SKM-1 (cell line): ENCODE measurements at regions not wholly inside any gene's neighbourhood (a gene's known extent, or its start where the extent isn't known, plus 50 kb on each side); places are given as distances from the start of the nearest gene placed in this dataset.
"Not testable (repeated sequence)": the region's sequence is repeated elsewhere in the genome, so short reads cannot be mapped to it uniquely, and the experiment has no call there.

Experiments used
- DNase-seq: peaks from one replicate; lab custom pipeline; 2025; ENCODE audit not compliant: unreplicated experiment; lab: John Stamatoyannopoulos, UW

- DNase-seq = no peak
These were observed 151.9 kb downstream of the CRLF2 start for GRCh38 chrX:1060562-1060960.

- no peak for DNase-seq
These were observed 152.6 kb downstream of the CRLF2 start for GRCh38 chrX:1059576-1060561.

GRCh38 chrX:1053600-1053999 lies 158.8 kb downstream of the CRLF2 start:
- not testable (repeated sequence) for DNase-seq

- DNase-seq = no peak
These were observed 159.4 kb downstream of the CRLF2 start for GRCh38 chrX:1053072-1053471.

GRCh38 chrX:1052021-1052420 lies 160.4 kb downstream of the CRLF2 start:
- DNase-seq = no peak

- no peak for DNase-seq
These were observed 161.0 kb downstream of the CRLF2 start for GRCh38 chrX:1051421-1051820.

GRCh38 chrX:1045680-1046314 lies 166.7 kb downstream of the CRLF2 start:
- DNase-seq = no peak

- no peak for DNase-seq
These were observed 171.4 kb downstream of the CRLF2 start for GRCh38 chrX:1041091-1041490.

GRCh38 chrX:1035931-1036330 lies 176.5 kb downstream of the CRLF2 start:
- not testable (repeated sequence) for DNase-seq

- DNase-seq = no peak
These were observed 177.2 kb downstream of the CRLF2 start for GRCh38 chrX:1035206-1035605.

GRCh38 chrX:1034717-1035116 lies 177.7 kb downstream of the CRLF2 start:
- no peak for DNase-seq

GRCh38 chrX:1031521-1032430 lies 180.7 kb downstream of the CRLF2 start:
- no peak for DNase-seq

- no peak for DNase-seq
These were observed 183.0 kb downstream of the CRLF2 start for GRCh38 chrX:1029494-1029893.

GRCh38 chrX:1027680-1028079 lies 184.8 kb downstream of the CRLF2 start:
- no peak for DNase-seq

- no peak for DNase-seq
These were observed 185.3 kb downstream of the CRLF2 start for GRCh38 chrX:1027133-1027532.

- DNase-seq = peak; percentile 67
These were observed 186.0 kb downstream of the CRLF2 start for GRCh38 chrX:1026263-1027015.

GRCh38 chrX:1025413-1025812 lies 187.0 kb downstream of the CRLF2 start:
- no peak for DNase-seq

- DNase-seq = no peak
These were observed 188.8 kb downstream of the CRLF2 start for GRCh38 chrX:1023676-1024075.

- DNase-seq = not testable (repeated sequence)
These were observed 191.0 kb downstream of the CRLF2 start for GRCh38 chrX:1021314-1021993.

- DNase-seq = no peak
These were observed 191.7 kb downstream of the CRLF2 start for GRCh38 chrX:1020634-1021166.
